Activated CD4-positive, alpha-beta T cell treated with anti-CD3 and anti-CD28 coated beads for 36 hours (primary cell): ENCODE measurements at regions not wholly inside any gene's neighbourhood (a gene's known extent, or its start where the extent isn't known, plus 50 kb on each side); places are given as distances from the start of the nearest gene placed in this dataset.

Experiments used
- ATAC-seq: fragments of 200-7000 bp; cut with Tn5 transposase; one replicate; pipeline ENCODE4 v1.10.0; 2021; ENCODE audit warnings: mild to moderate bottlenecking, moderate library complexity
- CTCF ChIA-PET: fragments of 350-600 bp; sonication (Branson Sonifier 250); formaldehyde crosslinking; loops from one replicate; lab custom pipeline; 2021; ENCODE audit warnings: antibody characterized with exemption; lab: Charles Lee
- POLR2A ChIA-PET: fragments of 350-600 bp; sonication (Branson Sonifier 250); formaldehyde crosslinking; loops from one replicate; lab custom pipeline; 2021; ENCODE audit warnings: antibody characterized with exemption, inconsistent platforms; lab: Charles Lee
- DNase-seq: peaks from one replicate; pipeline ENCODE4 v3.0.0-alpha.2; 2020
- H3K27ac Mint-ChIP-seq: one replicate; pipeline ENCODE4 v1.8.0; 2021; ENCODE audit warnings: mixed read lengths
- H3K27me3 Mint-ChIP-seq: one replicate; pipeline ENCODE4 v1.8.0; 2021; ENCODE audit warnings: mixed read lengths
- H3K36me3 Mint-ChIP-seq: one replicate; pipeline ENCODE4 v1.8.0; 2021; ENCODE audit warnings: low read depth, mixed read lengths
- H3K4me1 Mint-ChIP-seq: one replicate; pipeline ENCODE4 v1.8.0; 2021; ENCODE audit warnings: mixed read lengths
- H3K4me3 Mint-ChIP-seq: one replicate; pipeline ENCODE4 v1.8.0; 2021; ENCODE audit warnings: mild to moderate bottlenecking, moderate library complexity, mixed read lengths
- H3K9me3 Mint-ChIP-seq: one replicate; pipeline ENCODE4 v1.8.0; 2021; ENCODE audit warnings: low read depth, mixed read lengths
- intact Hi-C, 2 experiments: fragments of 100-400 bp; cut with DNase I in 1 of 2; cut with micrococcal nuclease in 1 of 2; formaldehyde crosslinking; loops; one replicate each; pipeline versions ENCODE4 v1.14.2 to v1.15.1; 2022 to 2024; cut with DNase I, micrococcal nuclease

- ChIA-PET POLR2A (interaction anchor here (0.9 kb wide), 1 partner anchor 65 kb away, joined by 3 read pairs; no protein-coding TSS in a partner anchor), CTCF (interaction anchor here (0.8 to 1.3 kb wide), 4 partner anchors 10 to 80 kb away, joined by 3 to 10 read pairs (median 4); no protein-coding TSS in a partner anchor)
- H3K27me3 Mint-ChIP-seq, result no peaks in the 10 kb centered on the region
- peak; percentile 65 for DNase-seq
- peaks cover 10% of the 10 kb centered on the region for H3K36me3 Mint-ChIP-seq
- peak; percentile 62 for ATAC-seq
- peaks cover 8% of the 10 kb centered on the region for H3K9me3 Mint-ChIP-seq
- H3K4me3 Mint-ChIP-seq, result peak overlapping the region; percentile 42
- peaks cover 86% of the 10 kb centered on the region for H3K4me1 Mint-ChIP-seq
- intact Hi-C loops, result loop anchor here (1.0 kb wide), 4 partner anchors 38 to 68 kb away; no protein-coding TSS in a partner anchor
- peak overlapping the region; percentile 89 for H3K27ac Mint-ChIP-seq
Observed at GRCh38 chr11:35077709-35078469, 61.1 kb upstream of the CD44 start.

GRCh38 chr11:35078470-35078735 lies 60.6 kb upstream of the CD44 start:
- Mint-ChIP-seq H3K4me1 (peaks cover 87% of the 10 kb centered on the region), H3K9me3 (peaks cover 8% of the 10 kb centered on the region), H3K36me3 (peaks cover 10% of the 10 kb centered on the region), H3K27ac (peak overlapping the region; percentile 89), H3K27me3 (no peaks in the 10 kb centered on the region), H3K4me3 (no peak overlapping the region)
- intact Hi-C loops, result loop anchor here in 1 of 2 experiments (1.0 kb wide), 2 partner anchors 48 to 66 kb away; no protein-coding TSS in a partner anchor
- ChIA-PET CTCF (interaction anchor here (0.8 to 1.3 kb wide), 4 partner anchors 10 to 81 kb away, joined by 3 to 10 read pairs (median 4); no protein-coding TSS in a partner anchor), POLR2A (interaction anchor here (0.9 kb wide), 1 partner anchor 66 kb away, joined by 3 read pairs; no protein-coding TSS in a partner anchor)
- ATAC-seq (no peak), DNase-seq (no peak)

GRCh38 chr11:35079611-35080010 lies 59.4 kb upstream of the CD44 start:
- peaks cover 87% of the 10 kb centered on the region for H3K4me1 Mint-ChIP-seq
- peak overlapping the region; percentile 11 for H3K27ac Mint-ChIP-seq
- no peak for ATAC-seq
- intact Hi-C loops, result loop anchor here (5.0 kb wide), 3 partner anchors 158 to 313 kb away; partner anchors contain the start of genes APIP (in 1 of the 2) and PDHX (in 1 of the 2)
- no peaks in the 10 kb centered on the region for H3K27me3 Mint-ChIP-seq
- POLR2A ChIA-PET, result no interaction called here
- H3K4me3 Mint-ChIP-seq, result no peak overlapping the region
- peaks cover 6% of the 10 kb centered on the region for H3K36me3 Mint-ChIP-seq
- CTCF ChIA-PET, result interaction anchor here (0.6 to 0.9 kb wide), 3 partner anchors 38 to 134 kb away, joined by 3 to 6 read pairs (median 4); no protein-coding TSS in a partner anchor
- H3K9me3 Mint-ChIP-seq, result peaks cover 2% of the 10 kb centered on the region
- DNase-seq, result no peak

- Mint-ChIP-seq H3K36me3 (peaks cover 6% of the 10 kb centered on the region), H3K27ac (peak overlapping the region; percentile 85), H3K27me3 (no peaks in the 10 kb centered on the region), H3K4me1 (peaks cover 93% of the 10 kb centered on the region), H3K4me3 (peak overlapping the region; percentile 30), H3K9me3 (no peaks in the 10 kb centered on the region)
- peak; percentile 78 for ATAC-seq
- DNase-seq, result peak; percentile 89
- intact Hi-C loops, result loop anchor here (1.0 to 5.0 kb wide), 11 partner anchors 37 to 310 kb away; partner anchors contain the start of genes APIP (in 1 of the 2) and PDHX (in 1 of the 2)
- ChIA-PET POLR2A (interaction anchor here (0.6 to 1.8 kb wide), 7 partner anchors 56 to 871 kb away, joined by 3 to 8 read pairs (median 5); partner anchors contain the start of gene CD44), CTCF (interaction anchor here (0.6 to 1.4 kb wide), 4 partner anchors 39 to 85 kb away, joined by 3 to 6 read pairs (median 4); no protein-coding TSS in a partner anchor)
Observed at GRCh38 chr11:35082321-35083180, 56.4 kb upstream of the CD44 start.

- ChIA-PET CTCF (interaction anchor here (0.6 to 1.4 kb wide), 4 partner anchors 39 to 84 kb away, joined by 3 to 6 read pairs (median 4); no protein-coding TSS in a partner anchor), POLR2A (interaction anchor here (0.6 to 1.8 kb wide), 7 partner anchors 55 to 872 kb away, joined by 3 to 8 read pairs (median 5); partner anchors contain the start of gene CD44)
- intact Hi-C loops, result loop anchor here (1.0 to 5.0 kb wide), 11 partner anchors 38 to 309 kb away; partner anchors contain the start of genes APIP (in 1 of the 2) and PDHX (in 1 of the 2)
- DNase-seq (no peak), ATAC-seq (no peak)
- Mint-ChIP-seq H3K4me3 (peak overlapping the region; percentile 30), H3K36me3 (peaks cover 6% of the 10 kb centered on the region), H3K4me1 (peaks cover 93% of the 10 kb centered on the region), H3K27ac (peak overlapping the region; percentile 85), H3K27me3 (no peaks in the 10 kb centered on the region), H3K9me3 (no peaks in the 10 kb centered on the region)
Observed at GRCh38 chr11:35083181-35083430, 55.9 kb upstream of the CD44 start.

GRCh38 chr11:35083431-35084238 lies 55.3 kb upstream of the CD44 start:
- ChIA-PET CTCF (interaction anchor here (0.6 to 1.4 kb wide), 4 partner anchors 40 to 84 kb away, joined by 3 to 6 read pairs (median 4); no protein-coding TSS in a partner anchor), POLR2A (interaction anchor here (1.0 to 1.8 kb wide), 6 partner anchors 55 to 82 kb away, joined by 3 to 8 read pairs (median 4); partner anchors contain the start of gene CD44)
- Mint-ChIP-seq H3K27me3 (no peaks in the 10 kb centered on the region), H3K4me1 (peaks cover 93% of the 10 kb centered on the region), H3K27ac (peak overlapping the region; percentile 85), H3K36me3 (peaks cover 6% of the 10 kb centered on the region), H3K4me3 (peak overlapping the region; percentile 30), H3K9me3 (no peaks in the 10 kb centered on the region)
- DNase-seq (peak; percentile 79), ATAC-seq (peak; percentile 72)
- intact Hi-C loops, result loop anchor here (1.0 to 5.0 kb wide), 11 partner anchors 38 to 309 kb away; partner anchors contain the start of genes APIP (in 1 of the 2) and PDHX (in 1 of the 2)

- ChIA-PET POLR2A (no interaction called here), CTCF (interaction anchor here (1.1 to 1.7 kb wide), 3 partner anchors 24 to 153 kb away, joined by 3 to 4 read pairs (median 3); no protein-coding TSS in a partner anchor)
- no peak overlapping the region for H3K27ac Mint-ChIP-seq
Observed at GRCh38 chr11:35084817-35085440, 54.0 kb upstream of the CD44 start.

GRCh38 chr11:35085531-35086165 lies 53.3 kb upstream of the CD44 start:
- Mint-ChIP-seq H3K4me1 (peaks cover 89% of the 10 kb centered on the region), H3K27ac (no peak overlapping the region), H3K9me3 (no peaks in the 10 kb centered on the region), H3K36me3 (peaks cover 1% of the 10 kb centered on the region), H3K27me3 (no peaks in the 10 kb centered on the region), H3K4me3 (no peak overlapping the region)
- intact Hi-C loops, result no loop called here
- DNase-seq (no peak), ATAC-seq (no peak)
- CTCF ChIA-PET, result interaction anchor here (0.5 to 1.7 kb wide), 6 partner anchors 16 to 218 kb away, joined by 3 to 4 read pairs (median 3); no protein-coding TSS in a partner anchor
- POLR2A ChIA-PET, result no interaction called here

More at GRCh38 chr11:35084817-35085440, 54.0 kb upstream of the CD44 start:
- peaks cover 90% of the 10 kb centered on the region for H3K4me1 Mint-ChIP-seq
- intact Hi-C loops, result loop anchor here (5.0 kb wide), 3 partner anchors 152 to 307 kb away; partner anchors contain the start of genes APIP (in 1 of the 2) and PDHX (in 1 of the 2)
- H3K36me3 Mint-ChIP-seq, result peaks cover 1% of the 10 kb centered on the region
- H3K4me3 Mint-ChIP-seq, result no peak overlapping the region
- ATAC-seq (no peak), DNase-seq (no peak)
- no peaks in the 10 kb centered on the region for H3K27me3 Mint-ChIP-seq
- no peaks in the 10 kb centered on the region for H3K9me3 Mint-ChIP-seq

- ATAC-seq (no peak), DNase-seq (peak; percentile 30)
- Mint-ChIP-seq H3K4me3 (no peak overlapping the region), H3K9me3 (peaks cover 5% of the 10 kb centered on the region), H3K4me1 (peaks cover 84% of the 10 kb centered on the region), H3K27me3 (no peaks in the 10 kb centered on the region), H3K27ac (peak overlapping the region; percentile 28), H3K36me3 (peaks cover 2% of the 10 kb centered on the region)
- CTCF ChIA-PET, result interaction anchor here (0.7 to 1.9 kb wide), 9 partner anchors 9 to 737 kb away, joined by 3 to 5 read pairs (median 4); partner anchors contain the start of gene CD44
- POLR2A ChIA-PET, result interaction anchor here (0.6 to 1.8 kb wide), 5 partner anchors 44 to 165 kb away, joined by 3 to 9 read pairs (median 4); no protein-coding TSS in a partner anchor
- intact Hi-C loops, result no loop called here
Observed at GRCh38 chr11:35087648-35088047, 51.3 kb upstream of the CD44 start.
